ENCODE measurements at regions not wholly inside any gene's neighbourhood (a gene's known extent, or its start where the extent isn't known, plus 50 kb on each side); places are given as distances from the start of the nearest gene placed in this dataset.
A peak's percentile ranks its signal among the peaks of the same experiment; 100 is the strongest.

DNA sequence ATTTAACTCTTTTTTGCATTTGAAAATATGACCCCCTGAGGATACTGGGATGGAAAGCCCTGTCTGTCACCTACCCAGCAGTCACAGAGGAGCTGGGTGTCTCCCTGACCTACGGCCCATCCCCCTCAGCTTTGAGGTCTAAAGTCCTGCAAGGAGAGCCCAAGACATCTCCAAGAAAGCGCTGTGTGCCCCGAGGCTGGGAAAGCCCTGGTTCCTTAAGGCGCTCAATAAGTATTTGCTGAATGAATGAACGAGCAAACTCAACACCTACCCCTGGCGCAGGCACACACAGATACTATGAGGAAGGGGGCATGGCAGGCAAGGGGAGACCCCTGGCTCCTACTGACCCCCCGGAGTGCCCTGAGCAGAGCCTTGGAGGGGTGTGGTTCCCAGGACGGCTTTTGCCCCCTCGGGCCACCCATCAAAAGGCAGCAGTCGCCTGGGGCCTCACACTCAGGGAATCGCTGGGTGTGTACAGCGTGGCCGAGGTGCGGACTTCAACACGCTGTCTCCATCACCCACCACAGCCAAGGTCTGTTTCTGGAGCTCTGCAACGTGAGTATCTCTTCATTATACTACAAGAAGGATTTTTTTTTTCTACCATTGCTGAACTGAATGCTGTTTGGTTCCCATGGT is 211.6 kb downstream of the ERCC6L2 start:
- no peak for DNase-seq

- no peak for DNase-seq
These were observed 210.1 kb downstream of the ERCC6L2 start for GRCh38 chr9:96085491-96086143.

DNA sequence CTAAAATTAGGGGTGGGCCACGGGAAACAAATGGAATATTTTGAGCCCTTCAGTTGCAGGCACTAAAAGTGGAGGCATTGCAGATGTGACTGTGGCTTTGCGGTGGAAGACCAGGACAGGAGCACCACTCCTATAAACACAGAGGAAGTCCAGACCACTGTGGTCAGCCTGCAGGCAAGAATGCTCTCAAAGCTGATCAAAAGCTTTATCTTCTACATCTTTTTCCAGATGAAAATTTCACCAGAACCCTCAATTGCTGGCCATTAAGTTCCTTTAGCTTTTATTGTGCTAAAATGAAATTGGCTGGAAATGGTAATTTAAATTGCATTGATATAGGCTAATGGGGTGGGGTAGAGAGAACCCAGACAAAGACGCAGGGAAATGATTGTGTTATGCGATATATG is 208.8 kb downstream of the ERCC6L2 start:
- DNase-seq, result no peak

DNA sequence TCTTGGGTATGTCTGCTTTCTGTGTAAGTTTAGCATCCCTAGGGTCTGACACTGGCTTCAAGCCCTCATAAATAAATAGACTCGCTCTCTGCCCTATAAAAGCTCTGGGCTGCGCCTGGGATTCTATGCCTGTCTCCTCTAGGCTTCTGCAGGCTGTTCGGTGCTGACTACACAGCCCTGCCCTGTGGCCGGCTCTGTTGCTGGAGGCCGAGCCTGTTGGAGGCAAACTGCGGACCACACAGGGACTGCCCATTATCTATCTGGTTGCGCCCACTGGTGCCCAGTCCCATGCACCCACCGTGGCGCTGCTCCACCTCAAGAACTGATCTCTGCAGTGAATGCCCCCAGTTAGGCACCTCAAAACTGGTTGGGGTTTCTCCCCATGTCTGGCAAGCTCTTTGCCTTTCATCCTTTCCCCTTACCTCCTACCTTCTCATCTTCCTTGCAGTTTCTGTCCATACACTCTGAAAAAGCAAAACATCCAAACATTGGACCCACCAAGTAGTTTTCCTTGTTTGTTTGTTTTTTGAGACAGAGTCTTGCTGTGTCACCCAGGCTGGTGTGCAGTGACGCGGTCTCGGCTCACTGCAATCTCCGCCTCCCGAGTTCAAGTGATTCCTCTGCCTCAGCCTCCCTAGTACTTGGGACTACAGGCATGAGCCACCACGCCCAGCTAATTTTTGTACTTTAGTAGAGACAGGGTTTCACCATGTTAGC is 207.2 kb downstream of the ERCC6L2 start:
- no peak for DNase-seq

- DNase-seq, result no peak
These were observed 204.9 kb downstream of the ERCC6L2 start for GRCh38 chr9:96080364-96080763.

DNA sequence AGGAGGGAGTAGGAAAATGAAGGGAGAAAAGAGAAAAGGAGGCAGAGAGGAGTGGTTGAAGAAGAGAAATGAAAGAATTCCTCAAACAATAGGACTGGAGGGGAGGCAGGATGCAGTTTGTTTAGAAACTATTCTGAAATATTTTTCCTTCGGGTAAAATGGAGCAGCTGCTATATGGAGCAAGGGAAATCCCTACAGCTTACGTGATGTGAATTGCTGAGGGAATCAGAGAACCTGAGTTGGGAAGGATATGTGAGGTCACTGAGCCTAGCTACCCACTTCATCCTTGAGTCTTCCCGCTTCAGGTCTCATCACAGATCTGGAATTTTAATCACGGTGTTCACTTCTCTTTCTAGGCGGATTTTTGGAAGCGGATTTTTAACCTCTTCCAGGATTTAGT is 204.3 kb downstream of the ERCC6L2 start:
- no peak for DNase-seq

DNA sequence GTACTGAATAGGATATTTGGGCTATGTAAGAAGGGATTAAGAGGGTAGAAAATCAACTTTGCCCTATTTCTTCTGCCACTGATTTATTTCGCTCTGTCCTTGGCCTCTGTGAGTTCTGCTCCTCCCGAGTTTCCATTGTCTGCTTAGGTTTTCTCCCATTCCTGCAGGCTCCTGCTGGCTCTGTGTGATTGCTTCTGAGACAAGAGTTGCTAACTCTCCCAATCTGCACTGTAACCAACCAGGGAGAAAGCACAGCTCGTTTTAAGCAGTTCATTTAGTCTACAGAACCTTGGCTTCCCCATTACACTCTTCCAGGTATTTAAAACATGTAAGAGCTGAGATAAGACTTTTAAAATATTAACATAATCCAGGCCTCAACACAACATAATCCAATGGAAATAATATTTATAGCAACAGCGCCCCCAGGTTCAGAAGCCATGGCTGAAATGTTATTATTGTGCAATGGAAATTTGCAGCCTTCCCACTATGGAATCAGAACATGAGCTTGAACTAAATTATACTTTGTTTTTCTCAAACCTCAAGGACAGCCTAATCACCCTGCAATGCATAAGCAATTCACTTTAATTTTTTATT is 203.5 kb downstream of the ERCC6L2 start:
- no peak for DNase-seq

DNA sequence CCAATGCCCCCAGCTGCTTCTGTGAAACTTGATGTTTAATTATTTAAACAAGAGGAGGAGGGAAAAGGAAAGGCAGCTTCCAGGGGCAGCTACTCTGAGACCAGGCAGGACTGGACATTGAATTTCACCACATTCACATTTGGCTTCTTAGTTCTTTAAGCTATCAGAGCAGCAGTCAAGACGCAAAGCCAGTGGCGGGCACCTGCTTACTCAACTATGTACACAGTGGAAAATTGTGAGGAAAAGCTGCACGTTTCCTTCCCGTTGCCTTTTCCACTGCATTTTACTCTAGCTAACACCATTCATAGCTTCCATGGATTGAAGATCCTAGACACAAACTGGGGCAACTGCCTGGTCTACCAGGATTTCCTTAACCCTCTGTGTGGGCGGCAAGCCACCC is 200.3 kb downstream of the ERCC6L2 start:
- DNase-seq, result no peak

DNA sequence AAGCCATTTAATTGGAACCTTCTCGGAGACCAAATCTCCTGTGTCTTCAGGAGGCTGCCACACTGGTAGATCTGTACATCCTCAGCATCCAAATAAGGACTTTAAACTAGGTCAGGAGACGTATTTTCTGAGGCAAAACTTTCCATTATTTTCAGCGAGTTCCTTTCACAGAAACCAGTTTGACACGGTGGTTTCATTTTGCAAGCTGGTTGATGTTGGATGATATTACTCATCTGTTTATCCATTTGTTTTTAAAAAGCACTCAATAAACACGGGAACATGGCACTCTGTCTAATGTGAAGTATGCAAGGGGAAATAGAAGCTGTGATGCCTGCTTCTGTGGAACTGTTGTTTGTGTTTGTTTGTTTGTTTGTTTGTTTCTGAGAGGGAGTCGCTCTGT is 199.6 kb downstream of the ERCC6L2 start:
- DNase-seq, result no peak

- DNase-seq, result no peak
These were observed 198.3 kb downstream of the ERCC6L2 start for GRCh38 chr9:96073531-96074480.

GRCh38 chr9:96072930-96073329 is 197.4 kb downstream of the ERCC6L2 start:
- DNase-seq, result no peak

DNA sequence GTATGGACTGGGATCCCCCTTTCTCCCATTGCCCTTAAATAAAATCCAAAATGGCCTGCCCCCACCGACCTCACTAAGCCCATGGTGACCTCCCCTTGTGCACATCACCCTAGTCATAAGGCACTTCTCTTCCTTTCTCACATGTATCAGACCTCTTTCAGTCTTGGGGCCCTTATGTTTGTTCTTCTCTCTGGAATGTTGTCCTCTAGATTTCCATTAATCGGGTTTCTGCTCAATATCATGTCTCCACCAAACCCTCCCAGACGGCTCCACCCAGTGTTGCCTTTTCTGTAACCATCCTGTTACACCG is 196.3 kb downstream of the ERCC6L2 start:
- DNase-seq, result no peak

DNA sequence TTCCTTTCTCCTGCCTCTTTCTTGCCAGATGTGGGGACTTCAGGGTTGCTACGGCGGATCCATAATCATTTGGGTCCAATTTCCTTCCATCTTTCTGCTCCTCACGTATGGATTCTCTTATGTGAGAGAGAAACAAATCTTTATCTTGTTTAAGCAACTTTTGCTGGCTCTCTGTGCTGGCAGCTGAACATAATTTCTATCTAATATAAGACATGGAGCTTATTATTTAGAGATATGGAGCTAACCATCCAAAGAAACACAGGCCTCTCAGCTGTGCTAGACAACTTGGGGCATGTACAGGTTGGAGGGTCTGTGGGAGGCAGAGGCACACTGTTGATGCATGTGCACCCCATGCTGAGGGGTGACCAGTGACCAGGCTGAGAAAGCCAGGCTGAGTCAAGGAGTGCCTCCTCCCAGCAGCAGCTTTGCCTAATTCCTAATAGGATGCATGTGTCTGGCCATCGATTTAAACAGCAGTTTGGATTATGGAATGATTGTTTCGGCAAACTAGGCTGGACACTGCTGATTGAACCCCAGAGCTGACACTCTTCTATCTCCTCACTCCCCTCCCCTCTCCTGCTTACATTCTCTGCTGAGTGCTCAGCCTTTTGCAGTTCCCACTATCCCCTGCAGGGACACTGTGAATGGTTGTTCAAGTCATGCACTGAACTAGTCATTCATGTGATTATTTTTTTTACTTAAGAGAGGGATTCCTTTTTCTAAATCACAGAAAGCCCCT is 195.8 kb downstream of the ERCC6L2 start:
- peak in 1 of 3 experiments; percentile 16 for DNase-seq

DNA sequence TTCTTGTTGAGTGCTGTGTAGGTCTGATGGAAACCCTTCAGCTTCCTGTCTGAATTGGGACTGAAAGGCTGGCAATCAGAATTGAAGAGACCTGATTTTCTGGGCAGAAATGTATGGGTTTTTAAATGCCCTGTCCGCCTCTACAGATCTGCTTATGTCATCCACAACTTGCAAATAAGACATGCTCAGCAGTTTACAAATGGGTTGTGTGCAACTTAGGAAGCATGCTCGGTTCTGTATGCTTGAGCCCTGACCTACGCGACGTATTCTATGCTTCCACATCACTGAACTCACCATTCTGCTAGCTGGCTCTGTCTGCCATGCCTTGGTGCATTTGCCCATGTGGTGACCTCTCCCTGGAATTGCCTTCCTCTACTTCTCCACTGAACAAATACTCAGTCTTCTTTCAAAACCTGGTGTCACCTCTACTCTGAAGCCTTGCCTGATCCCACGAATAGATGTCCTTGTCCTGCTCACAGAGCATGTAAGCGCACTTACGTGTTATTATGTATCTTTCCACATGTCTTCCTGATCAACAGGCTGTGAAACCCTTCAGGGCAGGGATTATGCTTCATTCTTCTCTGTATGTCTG is 194.2 kb downstream of the ERCC6L2 start:
- no peak for DNase-seq

DNA sequence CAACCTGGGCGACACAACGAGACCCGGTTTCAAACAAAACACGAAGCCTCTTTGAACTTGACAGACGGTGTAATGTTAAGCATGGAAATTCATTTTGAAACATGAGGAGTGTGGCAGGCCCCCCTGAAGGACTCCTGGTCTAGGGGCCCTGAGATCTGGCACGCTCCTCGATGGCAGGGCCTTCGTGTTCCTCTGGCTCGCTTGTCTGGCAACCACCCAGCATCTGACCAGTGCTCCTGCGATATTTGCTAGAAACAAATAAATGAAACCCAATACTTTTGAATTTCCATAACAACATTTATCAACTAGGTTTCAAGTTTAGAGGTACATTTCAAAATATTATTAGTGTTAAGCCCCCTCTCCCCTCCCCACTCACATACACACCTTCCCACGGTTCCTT is 193.0 kb downstream of the ERCC6L2 start:
- no peak for DNase-seq

- no peak for DNase-seq
These were observed 192.1 kb downstream of the ERCC6L2 start for GRCh38 chr9:96067600-96067999.

DNA sequence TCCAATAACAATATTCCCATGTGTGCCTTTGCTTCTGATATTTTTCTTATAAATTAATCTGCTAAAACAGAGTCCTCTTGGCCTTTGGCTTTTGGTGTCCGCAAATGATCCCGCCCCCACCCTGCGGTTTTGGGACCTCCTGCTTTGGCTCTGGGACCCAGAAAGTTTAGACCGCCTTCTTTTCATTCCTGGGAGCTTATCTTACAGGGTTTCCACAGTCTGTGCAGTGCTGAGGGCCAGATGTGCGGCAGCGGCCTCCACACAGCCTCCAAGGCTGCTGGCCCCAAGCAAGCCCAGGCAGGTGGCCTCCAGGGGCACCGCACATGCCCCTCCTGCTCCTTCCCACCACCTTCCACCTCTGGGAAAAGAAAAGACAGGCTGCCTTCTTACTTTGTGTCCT is 191.5 kb downstream of the ERCC6L2 start:
- DNase-seq, result no peak

GRCh38 chr9:96065482-96066251 is 190.2 kb downstream of the ERCC6L2 start:
- DNase-seq, result no peak

- no peak for DNase-seq
These were observed 189.5 kb downstream of the ERCC6L2 start for GRCh38 chr9:96064826-96065481.

GRCh38 chr9:96062854-96063253 is 187.4 kb downstream of the ERCC6L2 start:
- DNase-seq, result no peak
